H1 (cell line): ENCODE measurements at regions not wholly inside any gene's neighbourhood (a gene's known extent, or its start where the extent isn't known, plus 50 kb on each side); places are given as distances from the start of the nearest gene placed in this dataset.

ENCODE experiments used
- EGR1 ChIP-seq: IDR thresholded peaks from 2 replicates; pipeline ENCODE4 v1.6.1; 2011; ENCODE audit warnings: low read depth, low read length, borderline replicate concordance
- EP300 ChIP-seq, 2 experiments: IDR thresholded peaks; 1 replicate in 1 of 2; 2 replicates in 1 of 2; pipeline ENCODE4 v1.6.1; 2011 to 2012; ENCODE audit warnings: low read depth in 2 of 2, low read length in 2 of 2, mild to moderate bottlenecking in 2 of 2, borderline replicate concordance in 1 of 2, inconsistent platforms in 1 of 2, moderate library complexity in 1 of 2
- GTF2F1 ChIP-seq: IDR thresholded peaks from 2 replicates; pipeline ENCODE4 v1.6.1; 2012; ENCODE audit warnings: low read depth, low read length, improper control_type of control experiment, borderline replicate concordance
- MAX ChIP-seq: IDR thresholded peaks from 2 replicates; pipeline ENCODE4 v1.6.1; 2012; ENCODE audit warnings: inconsistent platforms
- POLR2A ChIP-seq, 2 experiments: IDR thresholded peaks; 1 replicate in 1 of 2; 2 replicates in 1 of 2; pipeline ENCODE4 v1.6.1; 2011; ENCODE audit warnings: low read depth in 2 of 2, low read length in 2 of 2, mild to moderate bottlenecking in 2 of 2; ENCODE audit errors: control extremely low read depth in 1 of 2
- SAP30 ChIP-seq: fragments of 300-600 bp; sonication (generic); IDR thresholded peaks from 2 replicates; pipeline ENCODE4 v1.7.1; 2012; ENCODE audit warnings: low read length, moderate library complexity, mild to moderate bottlenecking, inconsistent platforms; ENCODE audit not compliant: insufficient read depth, insufficient replicate concordance
- TEAD4 ChIP-seq: IDR thresholded peaks from 2 replicates; pipeline ENCODE4 v1.6.1; 2012; ENCODE audit warnings: low read depth, low read length, inconsistent platforms, mixed read lengths
- YY1 ChIP-seq: IDR thresholded peaks from 2 replicates; pipeline ENCODE4 v1.6.1; 2011; ENCODE audit warnings: low read depth, mild to moderate bottlenecking, low read length
- TF ChIP-seq, protein P1 (sequence below), 3 experiments: IDR thresholded peaks; 1 replicate in 2 of 3; 2 replicates in 1 of 3; pipeline versions ENCODE4 v1.5.1 to v1.6.1; 2011; ENCODE audit warnings: low read length in 3 of 3, mild to moderate bottlenecking in 3 of 3, inconsistent platforms in 2 of 3, low read depth in 1 of 3, moderate library complexity in 1 of 3; ENCODE audit not compliant: insufficient read depth in 1 of 3; ENCODE audit errors: control extremely low read depth in 1 of 3
- TF ChIP-seq, protein P2 (sequence below): IDR thresholded peaks from 2 replicates; pipeline ENCODE4 v1.6.1; 2012; ENCODE audit warnings: low read length, inconsistent platforms

- TF ChIP-seq TEAD4 (no peak), EP300 (IDR thresholded peaks at IDR 0.05; ENCODE audit: borderline replicate concordance in 1 of 2, low read depth in 2 of 2, low read length in 2 of 2) (no peak), POLR2A (IDR thresholded peaks at IDR 0.05; ENCODE audit: control extremely low read depth in 1 of 2, low read depth in 2 of 2, low read length in 2 of 2) (no peak), YY1 (no peak), SAP30 (no peak), EGR1 (no peak), GTF2F1 (no peak), MAX (no peak)
- TF ChIP-seq, protein P1, sequence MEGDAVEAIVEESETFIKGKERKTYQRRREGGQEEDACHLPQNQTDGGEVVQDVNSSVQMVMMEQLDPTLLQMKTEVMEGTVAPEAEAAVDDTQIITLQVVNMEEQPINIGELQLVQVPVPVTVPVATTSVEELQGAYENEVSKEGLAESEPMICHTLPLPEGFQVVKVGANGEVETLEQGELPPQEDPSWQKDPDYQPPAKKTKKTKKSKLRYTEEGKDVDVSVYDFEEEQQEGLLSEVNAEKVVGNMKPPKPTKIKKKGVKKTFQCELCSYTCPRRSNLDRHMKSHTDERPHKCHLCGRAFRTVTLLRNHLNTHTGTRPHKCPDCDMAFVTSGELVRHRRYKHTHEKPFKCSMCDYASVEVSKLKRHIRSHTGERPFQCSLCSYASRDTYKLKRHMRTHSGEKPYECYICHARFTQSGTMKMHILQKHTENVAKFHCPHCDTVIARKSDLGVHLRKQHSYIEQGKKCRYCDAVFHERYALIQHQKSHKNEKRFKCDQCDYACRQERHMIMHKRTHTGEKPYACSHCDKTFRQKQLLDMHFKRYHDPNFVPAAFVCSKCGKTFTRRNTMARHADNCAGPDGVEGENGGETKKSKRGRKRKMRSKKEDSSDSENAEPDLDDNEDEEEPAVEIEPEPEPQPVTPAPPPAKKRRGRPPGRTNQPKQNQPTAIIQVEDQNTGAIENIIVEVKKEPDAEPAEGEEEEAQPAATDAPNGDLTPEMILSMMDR (IDR thresholded peaks at IDR 0.05; ENCODE audit: control extremely low read depth in 1 of 3, insufficient read depth in 1 of 3, low read depth in 1 of 3, low read length in 3 of 3), result no peak
- TF ChIP-seq, protein P2, sequence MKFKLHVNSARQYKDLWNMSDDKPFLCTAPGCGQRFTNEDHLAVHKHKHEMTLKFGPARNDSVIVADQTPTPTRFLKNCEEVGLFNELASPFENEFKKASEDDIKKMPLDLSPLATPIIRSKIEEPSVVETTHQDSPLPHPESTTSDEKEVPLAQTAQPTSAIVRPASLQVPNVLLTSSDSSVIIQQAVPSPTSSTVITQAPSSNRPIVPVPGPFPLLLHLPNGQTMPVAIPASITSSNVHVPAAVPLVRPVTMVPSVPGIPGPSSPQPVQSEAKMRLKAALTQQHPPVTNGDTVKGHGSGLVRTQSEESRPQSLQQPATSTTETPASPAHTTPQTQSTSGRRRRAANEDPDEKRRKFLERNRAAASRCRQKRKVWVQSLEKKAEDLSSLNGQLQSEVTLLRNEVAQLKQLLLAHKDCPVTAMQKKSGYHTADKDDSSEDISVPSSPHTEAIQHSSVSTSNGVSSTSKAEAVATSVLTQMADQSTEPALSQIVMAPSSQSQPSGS, result no peak
Measured at GRCh38 chr12:58528271-58528670, 392.0 kb downstream of the LRIG3 start.
